GM20431 (cell line): ENCODE measurements at regions not wholly inside any gene's neighbourhood (a gene's known extent, or its start where the extent isn't known, plus 50 kb on each side); places are given as distances from the start of the nearest gene placed in this dataset.

Experiments
- in situ Hi-C: fragments of 300-500 bp; cut with MseI, MboI; formaldehyde crosslinking; loops from one replicate; pipeline ENCODE4 v1.15.0; 2020; ENCODE audit warnings: low sequenced_read_pairs; ENCODE audit not compliant: unreplicated experiment

GRCh38 chr6:12572896-12573827 lies 143.4 kb upstream of the PHACTR1 start:
- in situ Hi-C loops, result no loop called here

- in situ Hi-C loops, result no loop called here
These were observed 140.6 kb upstream of the PHACTR1 start for GRCh38 chr6:12575961-12576360.

- in situ Hi-C loops, result no loop called here
These were observed 140.2 kb upstream of the PHACTR1 start for GRCh38 chr6:12576389-12576788.

- in situ Hi-C loops, result no loop called here
These were observed 139.3 kb upstream of the PHACTR1 start for GRCh38 chr6:12577124-12577850.

GRCh38 chr6:12578097-12578496 lies 138.5 kb upstream of the PHACTR1 start:
- in situ Hi-C loops, result no loop called here

GRCh38 chr6:12578751-12579150 lies 137.8 kb upstream of the PHACTR1 start:
- in situ Hi-C loops, result no loop called here

- in situ Hi-C loops, result no loop called here
These were observed 136.3 kb upstream of the PHACTR1 start for GRCh38 chr6:12580290-12580689.

- in situ Hi-C loops, result no loop called here
These were observed 134.0 kb upstream of the PHACTR1 start for GRCh38 chr6:12582421-12583110.

- in situ Hi-C loops, result no loop called here
These were observed 131.7 kb upstream of the PHACTR1 start for GRCh38 chr6:12584631-12585405.

GRCh38 chr6:12585497-12585958 lies 131.0 kb upstream of the PHACTR1 start:
- in situ Hi-C loops, result no loop called here

GRCh38 chr6:12586721-12587480 lies 129.7 kb upstream of the PHACTR1 start:
- in situ Hi-C loops, result no loop called here

- in situ Hi-C loops, result no loop called here
These were observed 125.7 kb upstream of the PHACTR1 start for GRCh38 chr6:12590901-12591300.

GRCh38 chr6:12592634-12593033 lies 123.9 kb upstream of the PHACTR1 start:
- in situ Hi-C loops, result no loop called here

- in situ Hi-C loops, result no loop called here
These were observed 122.6 kb upstream of the PHACTR1 start for GRCh38 chr6:12593771-12594529.

- in situ Hi-C loops, result no loop called here
These were observed 122.1 kb upstream of the PHACTR1 start for GRCh38 chr6:12594530-12594893.

GRCh38 chr6:12595161-12595811 lies 121.3 kb upstream of the PHACTR1 start:
- in situ Hi-C loops, result no loop called here

- in situ Hi-C loops, result no loop called here
These were observed 119.8 kb upstream of the PHACTR1 start for GRCh38 chr6:12596731-12597130.

GRCh38 chr6:12598919-12599318 lies 117.6 kb upstream of the PHACTR1 start:
- in situ Hi-C loops, result no loop called here
